Smooth muscle cell (in vitro differentiated cells): ENCODE measurements at regions not wholly inside any gene's neighbourhood (a gene's known extent, or its start where the extent isn't known, plus 50 kb on each side); places are given as distances from the start of the nearest gene placed in this dataset.

ENCODE experiments used
- DNase-seq: peaks from one replicate; lab custom pipeline; 2025; ENCODE audit not compliant: unreplicated experiment; lab: John Stamatoyannopoulos, UW
- H2AFZ ChIP-seq: fragments of 200-600 bp; sonication (generic); 2 replicates; pipeline ENCODE4 v1.6.0; 2016; ENCODE audit warnings: antibody characterized with exemption, low read depth, mild to moderate bottlenecking
- H3F3A ChIP-seq: fragments of 200-600 bp; sonication (generic); 2 replicates; pipeline ENCODE4 v1.6.0; 2017; ENCODE audit warnings: antibody characterized with exemption, low read depth
- H3K27ac ChIP-seq: fragments of 200-600 bp; sonication (generic); 2 replicates; pipeline ENCODE4 v1.5.1; 2016; ENCODE audit warnings: low read depth, mild to moderate bottlenecking
- H3K27me3 ChIP-seq: fragments of 200-600 bp; sonication (generic); 2 replicates; pipeline ENCODE4 v1.6.1; 2016; ENCODE audit warnings: low read depth, mild to moderate bottlenecking
- H3K36me3 ChIP-seq: fragments of 200-600 bp; sonication (generic); 2 replicates; pipeline ENCODE4 v1.5.1; 2016; ENCODE audit warnings: low read depth
- H3K4me1 ChIP-seq: fragments of 200-600 bp; sonication (generic); 2 replicates; pipeline ENCODE4 v1.5.1; 2016; ENCODE audit warnings: low read depth
- H3K4me2 ChIP-seq: fragments of 200-600 bp; sonication (generic); 2 replicates; pipeline ENCODE4 v1.6.0; 2016; ENCODE audit warnings: mild to moderate bottlenecking
- H3K4me3 ChIP-seq: fragments of 200-600 bp; sonication (generic); 2 replicates; pipeline ENCODE4 v1.5.1; 2016; ENCODE audit warnings: mild to moderate bottlenecking
- H3K79me2 ChIP-seq: fragments of 200-600 bp; sonication (generic); 2 replicates; pipeline ENCODE4 v1.6.0; 2016; ENCODE audit warnings: low read depth, mild to moderate bottlenecking
- H3K9ac ChIP-seq: fragments of 200-600 bp; sonication (generic); 2 replicates; pipeline ENCODE4 v1.6.0; 2016; ENCODE audit warnings: low read depth
- H3K9me3 ChIP-seq: fragments of 200-600 bp; sonication (generic); replicated peaks from 2 replicates; pipeline ENCODE4 v1.5.1; 2016; ENCODE audit warnings: low read depth
- H4K20me1 ChIP-seq: fragments of 200-600 bp; sonication (generic); 2 replicates; pipeline ENCODE4 v1.6.0; 2016; ENCODE audit warnings: low read depth
- CTCF ChIP-seq: fragments of 200-600 bp; sonication (generic); IDR thresholded peaks from 2 replicates; pipeline ENCODE4 v1.5.1; 2017; ENCODE audit warnings: borderline replicate concordance, mild to moderate bottlenecking, antibody characterized with exemption; ENCODE audit not compliant: insufficient read depth, poor library complexity, severe bottlenecking
- WGBS: methylation state at CpG from one replicate; pipeline ENCODE4 v1.1.7; 2016; ENCODE audit warnings: low lambda C conversion rate; 5-methylcytosine and 5-hydroxymethylcytosine counted together

GRCh38 chr14:88993946-88994345 lies 169.5 kb downstream of the TTC8 start:
- Histone ChIP-seq H3K9me3 (no peaks in the 10 kb centered on the region), H3K36me3 (no peaks in the 10 kb centered on the region), H3K79me2 (no peaks in the 10 kb centered on the region), H3F3A (no peaks in the 10 kb centered on the region), H3K4me1 (no peaks in the 10 kb centered on the region), H3K27ac (no peak overlapping the region), H2AFZ (no peak overlapping the region), H3K27me3 (no peaks in the 10 kb centered on the region), H4K20me1 (no peaks in the 10 kb centered on the region), H3K4me3 (no peak overlapping the region), H3K9ac (no peak overlapping the region), H3K4me2 (no peak overlapping the region)
- no peak for TF ChIP-seq CTCF
- WGBS = 81% methylated on average over 2 of the region's 2 CpGs
- no peak for DNase-seq

GRCh38 chr14:88995437-88996198 lies 171.2 kb downstream of the TTC8 start:
- Histone ChIP-seq H3K4me3 (no peak overlapping the region), H3K4me1 (no peaks in the 10 kb centered on the region), H3K9me3 (no peaks in the 10 kb centered on the region), H3K9ac (no peak overlapping the region), H4K20me1 (no peaks in the 10 kb centered on the region), H3K4me2 (no peak overlapping the region), H2AFZ (no peak overlapping the region), H3K27ac (no peak overlapping the region), H3K27me3 (no peaks in the 10 kb centered on the region), H3K36me3 (no peaks in the 10 kb centered on the region), H3F3A (no peaks in the 10 kb centered on the region), H3K79me2 (no peaks in the 10 kb centered on the region)
- no peak for TF ChIP-seq CTCF
- no peak for DNase-seq
- 80% methylated on average over 9 of the region's 9 CpGs for WGBS

GRCh38 chr14:88998027-88998426 lies 173.6 kb downstream of the TTC8 start:
- H3K27me3 ChIP-seq = no peaks in the 10 kb centered on the region
- 88% methylated on average over 1 of the region's 1 CpG for WGBS
- no peaks in the 10 kb centered on the region for H3K9me3 ChIP-seq
- H3K9ac ChIP-seq = no peak overlapping the region
- DNase-seq = no peak
- H2AFZ ChIP-seq = no peak overlapping the region
- H4K20me1 ChIP-seq = no peaks in the 10 kb centered on the region
- no peak overlapping the region for H3K27ac ChIP-seq
- no peaks in the 10 kb centered on the region for H3K4me1 ChIP-seq
- H3K4me2 ChIP-seq = no peak overlapping the region
- H3K4me3 ChIP-seq = no peak overlapping the region
- no peaks in the 10 kb centered on the region for H3K36me3 ChIP-seq
- no peaks in the 10 kb centered on the region for H3F3A ChIP-seq
- no peak for TF ChIP-seq CTCF
- no peaks in the 10 kb centered on the region for H3K79me2 ChIP-seq

GRCh38 chr14:88999137-88999536 lies 174.7 kb downstream of the TTC8 start:
- no peaks in the 10 kb centered on the region for H3K36me3 ChIP-seq
- DNase-seq = no peak
- no peaks in the 10 kb centered on the region for H4K20me1 ChIP-seq
- H3F3A ChIP-seq = no peaks in the 10 kb centered on the region
- H3K4me2 ChIP-seq = no peak overlapping the region
- TF ChIP-seq CTCF = no peak
- H2AFZ ChIP-seq = no peak overlapping the region
- no peak overlapping the region for H3K27ac ChIP-seq
- no peaks in the 10 kb centered on the region for H3K4me1 ChIP-seq
- no peak overlapping the region for H3K9ac ChIP-seq
- no peaks in the 10 kb centered on the region for H3K79me2 ChIP-seq
- no peaks in the 10 kb centered on the region for H3K9me3 ChIP-seq
- WGBS = 93% methylated on average over 5 of the region's 5 CpGs
- no peak overlapping the region for H3K4me3 ChIP-seq
- no peaks in the 10 kb centered on the region for H3K27me3 ChIP-seq
